ENCODE measurements at regions not wholly inside any gene's neighbourhood (a gene's known extent, or its start where the extent isn't known, plus 50 kb on each side); places are given as distances from the start of the nearest gene placed in this dataset.

DNA sequence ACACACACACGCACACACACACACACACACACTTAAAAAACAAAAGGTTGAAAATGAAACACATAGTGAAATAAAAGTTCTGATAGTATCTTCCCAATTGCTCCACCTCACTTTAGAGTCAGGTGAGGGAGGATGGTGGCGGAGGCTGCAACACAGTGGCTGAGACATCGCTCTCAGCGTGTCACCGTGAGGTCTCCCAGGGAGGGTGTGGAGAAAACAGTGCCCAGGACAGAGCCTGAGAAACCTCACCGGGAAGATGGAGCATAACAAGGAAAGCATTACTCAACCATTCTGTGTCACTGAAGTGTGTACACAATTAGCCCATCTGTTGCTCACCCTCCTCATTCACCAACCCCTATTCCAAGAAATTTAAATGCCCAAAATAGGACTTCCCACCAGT, 111.4 kb upstream of the USP29 start:
- Histone ChIP-seq H3K4me3 (ENCODE audit: low read length) (no peak overlapping the region), H3K9me2 (ENCODE audit: insufficient read depth, low read length) (no peaks in the 10 kb centered on the region), H3K9ac (ENCODE audit: low read length) (no peak overlapping the region), H2AFZ (ENCODE audit: low read depth, low read length) (no peak overlapping the region), H3K27me3 (ENCODE audit: insufficient read depth, low read depth, low read length) (no peaks in the 10 kb centered on the region), H4K20me1 (ENCODE audit: insufficient read depth) (no peaks in the 10 kb centered on the region), H3F3A (ENCODE audit: insufficient read depth, low read length, poor library complexity, severe bottlenecking) (no peaks in the 10 kb centered on the region), H3K79me2 (replicated peaks; ENCODE audit: insufficient read depth, low read length) (no peaks in the 10 kb centered on the region), H3K4me2 (ENCODE audit: low read length) (no peak overlapping the region), H3K36me3 (ENCODE audit: insufficient read depth, low read length) (no peaks in the 10 kb centered on the region), H3K9me3 (ENCODE audit: low read length) (no peaks in the 10 kb centered on the region), H3K27ac (ENCODE audit: low read length) (no peak overlapping the region)
- TF ChIP-seq, protein P1, sequence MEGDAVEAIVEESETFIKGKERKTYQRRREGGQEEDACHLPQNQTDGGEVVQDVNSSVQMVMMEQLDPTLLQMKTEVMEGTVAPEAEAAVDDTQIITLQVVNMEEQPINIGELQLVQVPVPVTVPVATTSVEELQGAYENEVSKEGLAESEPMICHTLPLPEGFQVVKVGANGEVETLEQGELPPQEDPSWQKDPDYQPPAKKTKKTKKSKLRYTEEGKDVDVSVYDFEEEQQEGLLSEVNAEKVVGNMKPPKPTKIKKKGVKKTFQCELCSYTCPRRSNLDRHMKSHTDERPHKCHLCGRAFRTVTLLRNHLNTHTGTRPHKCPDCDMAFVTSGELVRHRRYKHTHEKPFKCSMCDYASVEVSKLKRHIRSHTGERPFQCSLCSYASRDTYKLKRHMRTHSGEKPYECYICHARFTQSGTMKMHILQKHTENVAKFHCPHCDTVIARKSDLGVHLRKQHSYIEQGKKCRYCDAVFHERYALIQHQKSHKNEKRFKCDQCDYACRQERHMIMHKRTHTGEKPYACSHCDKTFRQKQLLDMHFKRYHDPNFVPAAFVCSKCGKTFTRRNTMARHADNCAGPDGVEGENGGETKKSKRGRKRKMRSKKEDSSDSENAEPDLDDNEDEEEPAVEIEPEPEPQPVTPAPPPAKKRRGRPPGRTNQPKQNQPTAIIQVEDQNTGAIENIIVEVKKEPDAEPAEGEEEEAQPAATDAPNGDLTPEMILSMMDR (IDR thresholded peaks at IDR 0.05; ENCODE audit: poor library complexity, severe bottlenecking): no peak
- TF ChIP-seq SMC3 (conservative IDR thresholded peaks at IDR 0.05; ENCODE audit: poor library complexity) (no peak), RAD21 (conservative IDR thresholded peaks at IDR 0.05) (no peak), EP300 (conservative IDR thresholded peaks at IDR 0.05; ENCODE audit: poor library complexity, severe bottlenecking) (no peak), EZH2 (IDR thresholded peaks at IDR 0.05; ENCODE audit: borderline replicate concordance, insufficient read depth, low read length, poor library complexity, severe bottlenecking) (no peak), MXI1 (conservative IDR thresholded peaks at IDR 0.05; ENCODE audit: poor library complexity, severe bottlenecking) (no peak), POLR2AphosphoS5 (IDR thresholded peaks at IDR 0.05) (no peak), TAF1 (IDR thresholded peaks at IDR 0.05; ENCODE audit: low read depth) (no peak)
- TF ChIP-seq, protein P2, sequence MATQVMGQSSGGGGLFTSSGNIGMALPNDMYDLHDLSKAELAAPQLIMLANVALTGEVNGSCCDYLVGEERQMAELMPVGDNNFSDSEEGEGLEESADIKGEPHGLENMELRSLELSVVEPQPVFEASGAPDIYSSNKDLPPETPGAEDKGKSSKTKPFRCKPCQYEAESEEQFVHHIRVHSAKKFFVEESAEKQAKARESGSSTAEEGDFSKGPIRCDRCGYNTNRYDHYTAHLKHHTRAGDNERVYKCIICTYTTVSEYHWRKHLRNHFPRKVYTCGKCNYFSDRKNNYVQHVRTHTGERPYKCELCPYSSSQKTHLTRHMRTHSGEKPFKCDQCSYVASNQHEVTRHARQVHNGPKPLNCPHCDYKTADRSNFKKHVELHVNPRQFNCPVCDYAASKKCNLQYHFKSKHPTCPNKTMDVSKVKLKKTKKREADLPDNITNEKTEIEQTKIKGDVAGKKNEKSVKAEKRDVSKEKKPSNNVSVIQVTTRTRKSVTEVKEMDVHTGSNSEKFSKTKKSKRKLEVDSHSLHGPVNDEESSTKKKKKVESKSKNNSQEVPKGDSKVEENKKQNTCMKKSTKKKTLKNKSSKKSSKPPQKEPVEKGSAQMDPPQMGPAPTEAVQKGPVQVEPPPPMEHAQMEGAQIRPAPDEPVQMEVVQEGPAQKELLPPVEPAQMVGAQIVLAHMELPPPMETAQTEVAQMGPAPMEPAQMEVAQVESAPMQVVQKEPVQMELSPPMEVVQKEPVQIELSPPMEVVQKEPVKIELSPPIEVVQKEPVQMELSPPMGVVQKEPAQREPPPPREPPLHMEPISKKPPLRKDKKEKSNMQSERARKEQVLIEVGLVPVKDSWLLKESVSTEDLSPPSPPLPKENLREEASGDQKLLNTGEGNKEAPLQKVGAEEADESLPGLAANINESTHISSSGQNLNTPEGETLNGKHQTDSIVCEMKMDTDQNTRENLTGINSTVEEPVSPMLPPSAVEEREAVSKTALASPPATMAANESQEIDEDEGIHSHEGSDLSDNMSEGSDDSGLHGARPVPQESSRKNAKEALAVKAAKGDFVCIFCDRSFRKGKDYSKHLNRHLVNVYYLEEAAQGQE (IDR thresholded peaks at IDR 0.05; ENCODE audit: borderline replicate concordance): no peak

DNA sequence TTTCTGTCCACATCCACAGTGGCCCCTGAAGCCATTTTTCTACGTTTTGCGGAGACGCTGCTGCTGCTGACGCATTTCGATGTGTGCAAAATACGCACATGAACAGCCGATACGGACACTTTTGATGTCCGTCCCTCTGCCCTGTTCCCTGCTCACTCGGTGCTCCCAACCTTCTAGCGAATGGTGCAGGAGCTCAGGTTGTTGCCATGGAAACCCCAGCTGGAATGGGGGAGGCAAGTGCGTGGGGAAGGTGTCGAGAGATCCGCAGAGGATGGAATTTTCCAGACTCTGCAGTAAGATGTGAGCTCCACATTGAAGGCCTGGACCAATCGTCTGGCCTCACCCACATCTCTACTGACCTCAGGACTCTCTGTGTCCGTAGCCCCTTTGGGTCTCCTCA, 109.2 kb upstream of the USP29 start:
- no peaks in the 10 kb centered on the region for H3F3A ChIP-seq (ENCODE audit: insufficient read depth, low read length, poor library complexity, severe bottlenecking)
- no peak for TF ChIP-seq EZH2 (IDR thresholded peaks at IDR 0.05; ENCODE audit: borderline replicate concordance, insufficient read depth, low read length, poor library complexity, severe bottlenecking)
- TF ChIP-seq, protein P2 (IDR thresholded peaks at IDR 0.05; ENCODE audit: borderline replicate concordance): no peak
- TF ChIP-seq RAD21 (conservative IDR thresholded peaks at IDR 0.05): no peak
- no peak for TF ChIP-seq POLR2AphosphoS5 (IDR thresholded peaks at IDR 0.05)
- no peak for TF ChIP-seq MXI1 (conservative IDR thresholded peaks at IDR 0.05; ENCODE audit: poor library complexity, severe bottlenecking)
- H3K9me3 ChIP-seq (ENCODE audit: low read length): no peaks in the 10 kb centered on the region
- no peak overlapping the region for H3K9ac ChIP-seq (ENCODE audit: low read length)
- H2AFZ ChIP-seq (ENCODE audit: low read depth, low read length): no peak overlapping the region
- no peaks in the 10 kb centered on the region for H3K9me2 ChIP-seq (ENCODE audit: insufficient read depth, low read length)
- H3K4me3 ChIP-seq (ENCODE audit: low read length): no peak overlapping the region
- no peak overlapping the region for H3K27ac ChIP-seq (ENCODE audit: low read length)
- no peaks in the 10 kb centered on the region for H4K20me1 ChIP-seq (ENCODE audit: insufficient read depth)
- H3K27me3 ChIP-seq (ENCODE audit: insufficient read depth, low read depth, low read length): no peaks in the 10 kb centered on the region
- H3K36me3 ChIP-seq (ENCODE audit: insufficient read depth, low read length): no peaks in the 10 kb centered on the region
- H3K79me2 ChIP-seq (replicated peaks; ENCODE audit: insufficient read depth, low read length): no peaks in the 10 kb centered on the region
- H3K4me2 ChIP-seq (ENCODE audit: low read length): no peak overlapping the region
